HFFc6 (cell line): ENCODE measurements at regions not wholly inside any gene's neighbourhood (a gene's known extent, or its start where the extent isn't known, plus 50 kb on each side); places are given as distances from the start of the nearest gene placed in this dataset.

Experiments
- DNase-seq: peaks from one replicate; pipeline ENCODE4 v3.0.0-alpha.2; 2018
- H3K27ac Mint-ChIP-seq: 2 replicates; pipeline ENCODE4 v1.8.0; 2020; ENCODE audit warnings: mild to moderate bottlenecking, mixed read lengths
- H3K27me3 Mint-ChIP-seq: 2 replicates; pipeline ENCODE4 v1.8.0; 2021; ENCODE audit warnings: mild to moderate bottlenecking, moderate library complexity, mixed read lengths; ENCODE audit not compliant: insufficient read depth
- H3K36me3 Mint-ChIP-seq: 2 replicates; pipeline ENCODE4 v1.8.0; 2021; ENCODE audit warnings: low read depth, mixed read lengths
- H3K4me1 Mint-ChIP-seq: 2 replicates; pipeline ENCODE4 v1.8.0; 2020; ENCODE audit warnings: low read depth, mixed read lengths
- H3K4me3 Mint-ChIP-seq: 2 replicates; pipeline ENCODE4 v1.8.0; 2020; ENCODE audit warnings: mild to moderate bottlenecking, moderate library complexity, mixed read lengths
- H3K9me3 Mint-ChIP-seq: 2 replicates; pipeline ENCODE4 v1.8.0; 2020; ENCODE audit warnings: mild to moderate bottlenecking, mixed read lengths
- TF ChIP-seq, protein P1 (sequence below): fragments of 200-600 bp; sonication (generic); IDR thresholded peaks from 2 replicates; pipeline ENCODE4 v1.5.0; 2021; ENCODE audit warnings: antibody characterized with exemption, mild to moderate bottlenecking

DNA sequence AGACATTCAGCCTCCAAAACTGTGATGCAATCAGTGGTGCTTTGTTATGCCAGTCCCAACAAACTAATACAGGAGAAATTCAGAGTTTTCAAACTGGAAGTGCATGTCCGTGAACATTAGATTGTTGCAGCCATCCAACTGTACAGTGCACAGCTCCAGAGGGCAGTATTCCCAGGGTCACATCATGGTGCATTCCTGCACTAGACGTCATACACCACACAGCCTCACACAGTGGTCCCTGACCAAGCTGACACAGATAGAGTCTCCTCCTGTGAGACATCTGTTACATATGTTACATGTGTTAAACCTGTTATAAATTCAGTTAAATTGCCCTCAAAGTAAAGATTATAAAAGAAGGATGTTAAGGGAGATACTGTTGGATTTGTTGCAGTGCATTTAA is 209.0 kb downstream of the LRRN1 start:
- Mint-ChIP-seq H3K27ac (no peak overlapping the region), H3K9me3 (peaks cover 46% of the 10 kb centered on the region), H3K4me1 (no peaks in the 10 kb centered on the region), H3K4me3 (no peak overlapping the region), H3K36me3 (no peaks in the 10 kb centered on the region; the same call in 1 of the 2 replicates), H3K27me3 (no peaks in the 10 kb centered on the region)
- TF ChIP-seq, protein P1, sequence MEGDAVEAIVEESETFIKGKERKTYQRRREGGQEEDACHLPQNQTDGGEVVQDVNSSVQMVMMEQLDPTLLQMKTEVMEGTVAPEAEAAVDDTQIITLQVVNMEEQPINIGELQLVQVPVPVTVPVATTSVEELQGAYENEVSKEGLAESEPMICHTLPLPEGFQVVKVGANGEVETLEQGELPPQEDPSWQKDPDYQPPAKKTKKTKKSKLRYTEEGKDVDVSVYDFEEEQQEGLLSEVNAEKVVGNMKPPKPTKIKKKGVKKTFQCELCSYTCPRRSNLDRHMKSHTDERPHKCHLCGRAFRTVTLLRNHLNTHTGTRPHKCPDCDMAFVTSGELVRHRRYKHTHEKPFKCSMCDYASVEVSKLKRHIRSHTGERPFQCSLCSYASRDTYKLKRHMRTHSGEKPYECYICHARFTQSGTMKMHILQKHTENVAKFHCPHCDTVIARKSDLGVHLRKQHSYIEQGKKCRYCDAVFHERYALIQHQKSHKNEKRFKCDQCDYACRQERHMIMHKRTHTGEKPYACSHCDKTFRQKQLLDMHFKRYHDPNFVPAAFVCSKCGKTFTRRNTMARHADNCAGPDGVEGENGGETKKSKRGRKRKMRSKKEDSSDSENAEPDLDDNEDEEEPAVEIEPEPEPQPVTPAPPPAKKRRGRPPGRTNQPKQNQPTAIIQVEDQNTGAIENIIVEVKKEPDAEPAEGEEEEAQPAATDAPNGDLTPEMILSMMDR = no peak
- DNase-seq = no peak

- no peaks in the 10 kb centered on the region for H3K4me1 Mint-ChIP-seq
- TF ChIP-seq, protein P1 = no peak
- no peaks in the 10 kb centered on the region for H3K27me3 Mint-ChIP-seq
- H3K9me3 Mint-ChIP-seq = peaks cover 63% of the 10 kb centered on the region
- no peak overlapping the region for H3K27ac Mint-ChIP-seq
- no peak for DNase-seq
- H3K4me3 Mint-ChIP-seq = no peak overlapping the region
- H3K36me3 Mint-ChIP-seq = no peaks in the 10 kb centered on the region
Observed at GRCh38 chr3:4011166-4011565, 211.9 kb downstream of the LRRN1 start.

DNA sequence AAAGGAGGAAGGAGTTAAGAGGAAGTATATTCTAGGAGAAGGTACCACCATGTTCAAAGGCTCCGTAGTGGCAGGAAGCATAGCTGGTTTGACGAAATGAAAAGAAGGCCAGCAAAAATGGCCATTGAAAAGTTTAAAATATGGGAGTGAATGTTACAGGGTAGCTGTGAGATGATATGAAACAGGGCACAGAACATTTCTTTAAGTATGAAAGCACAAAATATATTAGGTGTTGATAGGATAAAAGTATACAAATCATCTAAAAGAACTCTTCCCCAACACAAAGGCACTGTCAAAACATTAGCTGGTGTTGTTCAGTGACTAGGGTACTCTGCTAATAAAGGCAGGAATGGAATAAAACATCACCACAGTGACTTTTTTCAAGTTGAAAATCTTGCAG is 216.2 kb downstream of the LRRN1 start:
- Mint-ChIP-seq H3K4me1 (no peaks in the 10 kb centered on the region), H3K4me3 (no peak overlapping the region)

GRCh38 chr3:4019501-4019900 is 220.3 kb downstream of the LRRN1 start:
- Mint-ChIP-seq H3K4me1 (no peaks in the 10 kb centered on the region), H3K9me3 (peaks cover 71% of the 10 kb centered on the region)

More for the DNA sequence above, 216.2 kb downstream of the LRRN1 start:
- TF ChIP-seq, protein P1 = no peak
- H3K27me3 Mint-ChIP-seq = no peaks in the 10 kb centered on the region
- DNase-seq = no peak
- H3K9me3 Mint-ChIP-seq = peaks cover 68% of the 10 kb centered on the region
- no peak overlapping the region for H3K27ac Mint-ChIP-seq
- H3K36me3 Mint-ChIP-seq = no peaks in the 10 kb centered on the region; the same call in 1 of the 2 replicates

DNA sequence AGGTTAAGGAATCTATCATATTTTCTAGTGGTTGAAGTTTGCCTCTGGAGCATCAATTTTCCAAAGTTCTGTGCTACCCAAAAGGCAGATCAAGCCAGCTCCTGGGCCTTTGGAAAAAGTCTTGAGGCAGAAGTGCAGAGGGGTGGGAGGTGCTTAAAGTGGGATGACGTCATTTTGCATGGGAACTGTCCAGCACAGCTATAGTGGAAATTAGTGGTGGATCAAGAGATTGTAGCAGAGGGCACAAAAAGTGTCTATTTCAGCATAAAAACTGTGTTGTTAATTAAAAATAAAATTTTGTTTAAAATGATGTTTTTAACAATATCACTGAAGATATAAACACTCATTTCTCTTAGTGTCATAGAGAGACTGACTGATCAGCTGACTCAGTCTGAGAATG is 221.9 kb downstream of the LRRN1 start:
- Mint-ChIP-seq H3K27ac (no peak overlapping the region), H3K9me3 (peaks cover 59% of the 10 kb centered on the region)

More at GRCh38 chr3:4019501-4019900, 220.3 kb downstream of the LRRN1 start:
- Mint-ChIP-seq H3K36me3 (no peaks in the 10 kb centered on the region; the same call in 1 of the 2 replicates), H3K27ac (no peak overlapping the region), H3K27me3 (peaks cover 3% of the 10 kb centered on the region; the same call in 1 of the 2 replicates), H3K4me3 (no peak overlapping the region)
- DNase-seq = no peak
- TF ChIP-seq, protein P1 = no peak

More for the DNA sequence above, 221.9 kb downstream of the LRRN1 start:
- Mint-ChIP-seq H3K27me3 (peaks cover 3% of the 10 kb centered on the region; the same call in 1 of the 2 replicates), H3K4me1 (no peaks in the 10 kb centered on the region), H3K4me3 (no peak overlapping the region), H3K36me3 (no peaks in the 10 kb centered on the region; the same call in 1 of the 2 replicates)
- no peak for DNase-seq
- TF ChIP-seq, protein P1 = no peak
